IMR-90 (cell line): ENCODE measurements at regions not wholly inside any gene's neighbourhood (a gene's known extent, or its start where the extent isn't known, plus 50 kb on each side); places are given as distances from the start of the nearest gene placed in this dataset.

Experiments used
- ATAC-seq: fragments of 200-7000 bp; cut with Tn5 transposase; 2 replicates; pipeline ENCODE4 v1.9.1; 2020; ENCODE audit warnings: low read depth, mild to moderate bottlenecking, moderate library complexity
- BruUV-seq: library from RNA; stranded (reverse); fragments of 400-500 nt; replicated peaks from 2 replicates; lab custom pipeline; 2021; lab: Mats Ljungman, UMichigan
- CTCF ChIA-PET: fragments of 300-600 bp; formaldehyde crosslinking; extraction: SDS; loops from one replicate; lab custom pipeline; 2021; ENCODE audit warnings: antibody characterized with exemption; lab: Yijun Ruan, JAX
- POLR2A ChIA-PET: fragments of 300-600 bp; sonication (Branson Sonifier 250); formaldehyde crosslinking; loops from one replicate; lab custom pipeline; 2022; ENCODE audit warnings: antibody characterized with exemption; ENCODE audit not compliant: unreplicated experiment; lab: Charles Lee
- DNase-seq: peaks from one replicate; pipeline ENCODE4 v3.0.0; 2013
- H2AFZ ChIP-seq: replicated peaks from 2 replicates; pipeline ENCODE3; 2013; ENCODE audit warnings: low read length, mild to moderate bottlenecking; ENCODE audit not compliant: poor library complexity
- H2AK5ac ChIP-seq: 2 replicates; pipeline ENCODE4 v1.6.1; 2013; ENCODE audit warnings: low read depth, low read length, inconsistent platforms
- H2AK9ac ChIP-seq: replicated peaks from 2 replicates; pipeline ENCODE3; 2013; ENCODE audit warnings: mild to moderate bottlenecking, low read depth, low read length, moderate library complexity; ENCODE audit not compliant: poor library complexity
- H2BK120ac ChIP-seq: 2 replicates; pipeline ENCODE4 v1.6.1; 2013; ENCODE audit warnings: low read depth, low read length, inconsistent platforms
- H2BK15ac ChIP-seq: 3 replicates; pipeline ENCODE4 v1.6.1; 2013; ENCODE audit warnings: low read depth, low read length, inconsistent platforms
- H2BK20ac ChIP-seq: 2 replicates; pipeline ENCODE4 v1.6.1; 2013; ENCODE audit warnings: low read depth, mild to moderate bottlenecking, inconsistent platforms, low read length, moderate library complexity
- H2BK5ac ChIP-seq: 2 replicates; pipeline ENCODE4 v1.6.1; 2013; ENCODE audit warnings: mild to moderate bottlenecking, low read depth, low read length, inconsistent platforms; ENCODE audit not compliant: poor library complexity, severe bottlenecking
- H3K14ac ChIP-seq: replicated peaks from 2 replicates; pipeline ENCODE4 v1.6.1; 2013; ENCODE audit warnings: low read depth, low read length, inconsistent platforms
- H3K18ac ChIP-seq: 2 replicates; pipeline ENCODE4 v1.6.1; 2013; ENCODE audit warnings: low read depth, low read length, control low read depth
- H3K23ac ChIP-seq: 2 replicates; pipeline ENCODE4 v1.6.1; 2013; ENCODE audit warnings: low read depth, low read length, inconsistent platforms
- H3K27ac ChIP-seq: 2 replicates; pipeline ENCODE4 v1.5.1; 2013; ENCODE audit warnings: mild to moderate bottlenecking, control low read depth, low read length; ENCODE audit not compliant: insufficient read depth
- H3K27me3 ChIP-seq: 2 replicates; pipeline ENCODE4 v1.6.1; 2013; ENCODE audit warnings: low read length; ENCODE audit not compliant: control insufficient read depth, insufficient read depth
- H3K36me3 ChIP-seq: 2 replicates; pipeline ENCODE4 v1.6.1; 2013; ENCODE audit warnings: low read length, mixed read lengths; ENCODE audit not compliant: control insufficient read depth, insufficient read depth
- H3K4ac ChIP-seq: 2 replicates; pipeline ENCODE4 v1.6.1; 2013; ENCODE audit warnings: low read depth, low read length, inconsistent platforms
- H3K4me1 ChIP-seq: 2 replicates; pipeline ENCODE4 v1.6.1; 2013; ENCODE audit warnings: low read length, mixed read lengths; ENCODE audit not compliant: control insufficient read depth, insufficient read depth
- H3K4me2 ChIP-seq: 2 replicates; pipeline ENCODE4 v1.6.1; 2013; ENCODE audit warnings: low read depth, mild to moderate bottlenecking, control low read depth, low read length, moderate library complexity
- H3K4me3 ChIP-seq: 2 replicates; pipeline ENCODE4 v1.5.1; 2013; ENCODE audit warnings: low read depth, mild to moderate bottlenecking, control low read depth, low read length, moderate library complexity; ENCODE audit not compliant: insufficient read depth
- H3K56ac ChIP-seq: 2 replicates; pipeline ENCODE4 v1.6.1; 2013; ENCODE audit warnings: low read length, inconsistent platforms; ENCODE audit not compliant: insufficient read depth; ENCODE audit errors: extremely low read depth
- H3K79me1 ChIP-seq, 2 experiments: 2 replicates each; pipeline ENCODE4 v1.6.1; 2013; ENCODE audit warnings: low read length in 2 of 2, inconsistent platforms in 1 of 2, low read depth in 1 of 2
- H3K9ac ChIP-seq: 2 replicates; pipeline ENCODE4 v1.6.1; 2013; ENCODE audit warnings: low read depth, low read length, control low read depth
- H3K9me1 ChIP-seq: 2 replicates; pipeline ENCODE4 v1.6.1; 2013; ENCODE audit warnings: low read length, inconsistent platforms; ENCODE audit not compliant: insufficient read depth
- H3K9me3 ChIP-seq: 2 replicates; pipeline ENCODE4 v1.6.1; 2013; ENCODE audit warnings: low read length; ENCODE audit not compliant: control insufficient read depth, insufficient read depth
- H4K20me1 ChIP-seq: 2 replicates; pipeline ENCODE4 v1.6.1; 2013; ENCODE audit warnings: low read length, inconsistent platforms; ENCODE audit not compliant: insufficient read depth
- H4K5ac ChIP-seq: 2 replicates; pipeline ENCODE4 v1.6.1; 2013; ENCODE audit warnings: mild to moderate bottlenecking, low read depth, low read length, control low read depth
- H4K8ac ChIP-seq, 2 experiments: 2 replicates each; pipeline ENCODE4 v1.6.1; 2013; ENCODE audit warnings: low read depth in 2 of 2, low read length in 2 of 2, control low read depth in 1 of 2, inconsistent platforms in 1 of 2
- H4K91ac ChIP-seq: 2 replicates; pipeline ENCODE4 v1.6.1; 2013; ENCODE audit warnings: low read depth, low read length, inconsistent platforms; ENCODE audit not compliant: insufficient read depth
- BHLHE40 ChIP-seq: fragments of 150-350 bp; IDR thresholded peaks from 2 replicates; pipeline ENCODE4 v1.6.1; 2016; ENCODE audit warnings: mild to moderate bottlenecking, low read depth, low read length
- CEBPB ChIP-seq: IDR thresholded peaks from 2 replicates; pipeline ENCODE4 v1.6.1; 2012; ENCODE audit warnings: low read depth, low read length, improper control_type of control experiment
- CHD1 ChIP-seq: IDR thresholded peaks from 2 replicates; pipeline ENCODE4 v1.6.1; 2012; ENCODE audit warnings: low read depth, low read length, improper control_type of control experiment
- MAFK ChIP-seq: IDR thresholded peaks from 2 replicates; pipeline ENCODE4 v1.6.1; 2012; ENCODE audit warnings: low read depth, low read length, improper control_type of control experiment
- MXI1 ChIP-seq: IDR thresholded peaks from 2 replicates; pipeline ENCODE4 v1.6.1; 2012; ENCODE audit warnings: low read depth, mild to moderate bottlenecking, low read length, moderate library complexity, borderline replicate concordance
- POLR2A ChIP-seq: IDR thresholded peaks from 2 replicates; pipeline ENCODE4 v1.6.1; 2012; ENCODE audit warnings: mild to moderate bottlenecking, low read depth, low read length
- RCOR1 ChIP-seq: IDR thresholded peaks from 2 replicates; pipeline ENCODE4 v1.6.1; 2012; ENCODE audit warnings: mild to moderate bottlenecking, low read length, improper control_type of control experiment; ENCODE audit not compliant: insufficient replicate concordance
- RFX5 ChIP-seq: IDR thresholded peaks from 2 replicates; pipeline ENCODE4 v1.8.0; 2012; ENCODE audit warnings: low read depth, mild to moderate bottlenecking, low read length, moderate library complexity
- SMC3 ChIP-seq: fragments of 150-350 bp; IDR thresholded peaks from 2 replicates; pipeline ENCODE4 v1.6.1; 2016; ENCODE audit warnings: low read depth, mild to moderate bottlenecking, antibody characterized with exemption, low read length, moderate library complexity
- WGBS, 2 experiments: methylation state at CpG; one replicate each; pipeline versions ENCODE4 v1.1.5 to v1.1.7; 2013; ENCODE audit warnings: missing lambda C conversion rate in 2 of 2; ENCODE audit not compliant: insufficient read length in 1 of 2; ENCODE audit errors: extremely low coverage in 2 of 2; 5-methylcytosine and 5-hydroxymethylcytosine counted together
- dilution Hi-C: fragments of 300-500 bp; cut with HindIII; formaldehyde crosslinking; loops from one replicate; pipeline ENCODE4 v1.14.3; 2018; ENCODE audit warnings: low sequenced_read_pairs; ENCODE audit not compliant: unreplicated experiment
- in situ Hi-C: fragments of 300-500 bp; cut with MboI; formaldehyde crosslinking; loops from 3 replicates; pipeline ENCODE4 v1.14.3; 2019; ENCODE audit warnings: low sequenced_read_pairs, inconsistent platforms, mixed read lengths
- intact Hi-C: fragments of 100-400 bp; cut with micrococcal nuclease; formaldehyde crosslinking; loops from 2 replicates; pipeline ENCODE4 v1.10.0; 2022
- TF ChIP-seq, protein P1 (sequence below): conservative IDR thresholded peaks from 2 replicates; pipeline ENCODE4 v1.5.1; 2012; ENCODE audit warnings: mild to moderate bottlenecking, low read depth, low read length, improper control_type of control experiment
- TF ChIP-seq, protein P2 (sequence below): fragments of 150-350 bp; IDR thresholded peaks from 2 replicates; pipeline ENCODE4 v1.6.1; 2016; ENCODE audit warnings: low read depth, mild to moderate bottlenecking, low read length, moderate library complexity, borderline replicate concordance

DNA sequence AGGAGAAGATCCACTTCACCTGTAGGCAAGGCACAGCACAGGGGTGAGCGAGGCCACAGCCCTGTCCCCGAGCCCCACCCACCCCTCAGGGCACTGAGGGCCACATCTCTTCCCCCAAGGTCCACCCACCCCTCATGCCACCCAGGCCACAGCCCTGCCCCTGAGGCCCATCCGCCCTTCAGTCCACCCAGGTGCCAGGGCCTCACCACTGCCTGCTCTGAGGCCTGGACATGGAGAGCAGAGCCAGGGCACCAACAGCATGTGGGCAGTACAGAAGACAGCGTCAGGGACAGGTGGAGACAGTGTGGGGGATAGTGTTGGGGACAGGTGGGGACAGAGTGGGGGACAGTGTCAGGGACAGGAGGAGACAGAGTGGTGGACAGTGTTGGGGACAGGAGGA is 138.3 kb downstream of the TMEM121 start:
- BruUV-seq, result no TSS peak
- Histone ChIP-seq H3K79me1 (no peaks in the 10 kb centered on the region), H2BK5ac (no peak overlapping the region), H3K18ac (no peak overlapping the region), H2BK120ac (no peak overlapping the region), H4K8ac (no peak overlapping the region), H3K9me1 (no peaks in the 10 kb centered on the region), H3K4me3 (no peak overlapping the region), H4K20me1 (no peaks in the 10 kb centered on the region), H3K4me1 (no peaks in the 10 kb centered on the region), H3K56ac (no peak overlapping the region), H3K27ac (no peak overlapping the region), H3K23ac (no peak overlapping the region), H3K27me3 (no peaks in the 10 kb centered on the region), H3K9ac (no peak overlapping the region), H2AFZ (no peak overlapping the region), H4K91ac (no peak overlapping the region), H3K4ac (no peak overlapping the region), H4K5ac (no peak overlapping the region), H3K14ac (no peak overlapping the region), H3K9me3 (peaks cover 42% of the 10 kb centered on the region), H2AK9ac (no peak overlapping the region), H2BK15ac (no peak overlapping the region), H3K4me2 (no peak overlapping the region), H2AK5ac (no peak overlapping the region), H3K36me3 (no peaks in the 10 kb centered on the region), H2BK20ac (no peak overlapping the region)
- ATAC-seq (no peak), DNase-seq (no peak)
- in situ Hi-C loops (no loop called here), intact Hi-C loops (no loop called here), dilution Hi-C loops (no loop called here)
- 20% methylated on average over 1 of the region's 4 CpGs; no CpG with 5 or more reads in 1 of the 2 experiments for WGBS, 2 experiments
- CTCF ChIA-PET, result no interaction called here
- TF ChIP-seq, protein P1, sequence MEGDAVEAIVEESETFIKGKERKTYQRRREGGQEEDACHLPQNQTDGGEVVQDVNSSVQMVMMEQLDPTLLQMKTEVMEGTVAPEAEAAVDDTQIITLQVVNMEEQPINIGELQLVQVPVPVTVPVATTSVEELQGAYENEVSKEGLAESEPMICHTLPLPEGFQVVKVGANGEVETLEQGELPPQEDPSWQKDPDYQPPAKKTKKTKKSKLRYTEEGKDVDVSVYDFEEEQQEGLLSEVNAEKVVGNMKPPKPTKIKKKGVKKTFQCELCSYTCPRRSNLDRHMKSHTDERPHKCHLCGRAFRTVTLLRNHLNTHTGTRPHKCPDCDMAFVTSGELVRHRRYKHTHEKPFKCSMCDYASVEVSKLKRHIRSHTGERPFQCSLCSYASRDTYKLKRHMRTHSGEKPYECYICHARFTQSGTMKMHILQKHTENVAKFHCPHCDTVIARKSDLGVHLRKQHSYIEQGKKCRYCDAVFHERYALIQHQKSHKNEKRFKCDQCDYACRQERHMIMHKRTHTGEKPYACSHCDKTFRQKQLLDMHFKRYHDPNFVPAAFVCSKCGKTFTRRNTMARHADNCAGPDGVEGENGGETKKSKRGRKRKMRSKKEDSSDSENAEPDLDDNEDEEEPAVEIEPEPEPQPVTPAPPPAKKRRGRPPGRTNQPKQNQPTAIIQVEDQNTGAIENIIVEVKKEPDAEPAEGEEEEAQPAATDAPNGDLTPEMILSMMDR, result no peak
- TF ChIP-seq CEBPB, result no peak
- no peak for TF ChIP-seq RCOR1
- TF ChIP-seq, protein P2, sequence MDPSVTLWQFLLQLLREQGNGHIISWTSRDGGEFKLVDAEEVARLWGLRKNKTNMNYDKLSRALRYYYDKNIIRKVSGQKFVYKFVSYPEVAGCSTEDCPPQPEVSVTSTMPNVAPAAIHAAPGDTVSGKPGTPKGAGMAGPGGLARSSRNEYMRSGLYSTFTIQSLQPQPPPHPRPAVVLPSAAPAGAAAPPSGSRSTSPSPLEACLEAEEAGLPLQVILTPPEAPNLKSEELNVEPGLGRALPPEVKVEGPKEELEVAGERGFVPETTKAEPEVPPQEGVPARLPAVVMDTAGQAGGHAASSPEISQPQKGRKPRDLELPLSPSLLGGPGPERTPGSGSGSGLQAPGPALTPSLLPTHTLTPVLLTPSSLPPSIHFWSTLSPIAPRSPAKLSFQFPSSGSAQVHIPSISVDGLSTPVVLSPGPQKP, result no peak
- TF ChIP-seq POLR2A, result no peak
- TF ChIP-seq MXI1, result no peak
- TF ChIP-seq SMC3, result no peak
- TF ChIP-seq BHLHE40, result no peak
- TF ChIP-seq RFX5, result no peak
- no peak for TF ChIP-seq MAFK
- no peak for TF ChIP-seq CHD1
- POLR2A ChIA-PET, result no interaction called here
